ENCODE measurements at regions not wholly inside any gene's neighbourhood (a gene's known extent, or its start where the extent isn't known, plus 50 kb on each side); places are given as distances from the start of the nearest gene placed in this dataset.
"Not testable (repeated sequence)": the region's sequence is repeated elsewhere in the genome, so short reads cannot be mapped to it uniquely, and the experiment has no call there.

DNA sequence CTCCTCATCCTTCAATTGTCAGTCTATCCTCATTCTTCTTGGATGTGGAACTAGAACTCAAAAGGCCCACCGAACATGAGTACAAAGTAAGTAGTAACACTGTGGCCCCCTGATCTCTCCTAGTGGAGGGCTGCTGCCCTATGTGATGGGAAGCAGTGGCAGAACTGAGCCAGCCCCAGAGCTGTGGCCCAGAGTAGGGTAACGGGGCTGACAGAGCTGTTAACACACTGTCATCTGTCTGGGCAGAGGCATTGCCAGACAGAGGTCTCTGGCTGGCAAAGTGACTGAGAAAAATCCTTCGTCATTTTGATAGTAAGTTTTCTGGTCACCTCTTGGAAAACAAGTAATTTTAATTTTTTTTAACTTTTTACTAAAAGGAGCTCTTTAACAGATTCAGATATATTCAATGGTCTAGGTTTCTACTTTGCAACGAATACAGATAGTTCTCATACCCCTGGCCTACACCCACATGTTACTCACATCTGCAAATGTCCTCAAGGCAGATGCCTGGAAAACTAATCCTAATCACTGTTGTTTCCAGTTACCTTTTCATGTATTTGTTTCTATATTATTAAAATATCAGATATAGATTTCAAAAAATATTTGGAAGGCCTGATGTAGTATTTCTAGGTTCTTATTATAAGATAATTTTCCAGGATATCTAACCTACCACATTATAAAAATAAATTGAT, 588.7 kb downstream of the CPS1 start:
- no peak for DNase-seq

DNA sequence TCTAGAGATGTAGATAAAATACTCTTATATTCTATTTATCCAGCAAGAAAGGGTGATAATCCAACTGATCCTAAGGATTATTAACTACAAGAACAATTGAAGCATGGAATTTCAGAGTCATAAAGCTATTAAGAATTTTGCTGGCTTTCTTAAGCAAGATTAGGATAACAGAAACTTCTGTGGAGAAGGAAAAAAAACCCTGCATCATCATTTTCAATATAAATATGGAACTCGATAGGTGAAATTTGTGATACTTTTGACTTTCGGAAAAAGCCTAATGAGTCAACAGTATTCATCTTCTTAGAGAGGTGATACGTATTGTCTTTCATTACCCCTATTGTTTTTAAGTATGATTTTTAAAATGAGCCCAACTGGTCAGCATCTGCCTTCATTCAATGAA, 593.3 kb downstream of the CPS1 start:
- DNase-seq: no peak

GRCh38 chr2:211157211-211157610, 600.8 kb downstream of the CPS1 start:
- no peak for DNase-seq

- peak; percentile 6 for DNase-seq
Observed at GRCh38 chr2:211157856-211158463, 601.6 kb downstream of the CPS1 start.

DNA sequence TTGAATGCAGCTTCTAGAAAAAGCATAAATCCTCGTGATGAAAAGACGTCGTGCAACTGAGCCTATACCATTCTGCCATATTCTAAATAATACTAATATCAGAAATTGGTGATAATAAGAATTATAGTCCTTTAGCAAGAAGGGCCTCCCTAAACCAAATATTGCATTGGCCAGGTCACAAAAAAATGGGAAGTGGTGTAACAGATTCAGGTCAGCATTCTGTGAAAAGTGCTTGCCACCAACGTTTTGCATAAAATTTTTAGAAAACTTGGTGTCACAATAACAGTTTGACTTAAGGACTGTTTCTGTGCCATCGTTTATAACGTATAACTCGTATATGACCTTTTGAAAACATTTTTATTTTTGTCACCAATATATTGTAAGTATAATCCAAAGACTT, 603.6 kb downstream of the CPS1 start:
- no peak for DNase-seq

GRCh38 chr2:211161236-211161635, 604.8 kb downstream of the CPS1 start:
- no peak for DNase-seq

- DNase-seq: no peak
Observed at GRCh38 chr2:211162911-211163310, 606.5 kb downstream of the CPS1 start.

DNA sequence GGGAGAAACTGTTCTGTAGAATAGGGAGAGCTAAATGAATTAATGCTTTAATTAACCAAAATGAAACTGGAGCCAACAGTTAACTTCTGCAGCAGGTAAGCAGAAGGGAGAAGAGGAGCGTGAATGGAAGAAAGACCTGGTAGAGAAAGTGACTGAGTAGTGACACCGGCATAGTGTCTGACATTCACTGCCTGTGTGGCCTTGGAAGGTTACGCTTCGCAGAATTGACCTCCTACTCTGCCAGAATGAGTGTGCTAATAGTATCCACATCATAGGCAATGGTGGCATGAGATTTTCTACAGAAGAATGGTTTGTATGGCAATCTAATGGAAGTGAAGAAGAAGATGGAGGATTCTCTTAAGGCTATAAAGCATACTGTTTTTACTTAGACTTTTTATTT, 614.4 kb downstream of the CPS1 start:
- DNase-seq: no peak

GRCh38 chr2:211174021-211174420, 617.6 kb downstream of the CPS1 start:
- DNase-seq: no peak

GRCh38 chr2:211174631-211175030, 618.2 kb downstream of the CPS1 start:
- no peak for DNase-seq

DNA sequence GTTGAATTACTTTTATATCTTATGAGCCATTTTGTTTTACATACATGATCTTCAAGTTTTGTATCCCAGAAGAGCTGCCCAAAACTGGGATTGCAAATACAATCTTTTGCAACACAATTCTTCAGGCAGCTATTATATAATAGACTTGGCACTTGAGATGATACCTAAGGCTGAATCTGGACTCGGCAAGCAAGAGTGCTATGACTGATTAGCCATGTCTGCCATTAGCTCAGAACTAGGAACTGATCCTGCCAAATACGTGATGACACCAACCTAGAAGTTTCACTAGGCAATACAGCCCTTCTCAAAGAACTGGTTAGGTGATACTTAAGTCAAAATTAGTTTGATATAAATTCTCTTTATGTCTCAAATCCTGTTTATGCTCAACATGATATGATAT, 619.6 kb downstream of the CPS1 start:
- DNase-seq: no peak

- DNase-seq: no peak
Observed at GRCh38 chr2:211176514-211177141, 620.2 kb downstream of the CPS1 start.

- no peak for DNase-seq
Observed at GRCh38 chr2:211181626-211182025, 625.2 kb downstream of the CPS1 start.

DNA sequence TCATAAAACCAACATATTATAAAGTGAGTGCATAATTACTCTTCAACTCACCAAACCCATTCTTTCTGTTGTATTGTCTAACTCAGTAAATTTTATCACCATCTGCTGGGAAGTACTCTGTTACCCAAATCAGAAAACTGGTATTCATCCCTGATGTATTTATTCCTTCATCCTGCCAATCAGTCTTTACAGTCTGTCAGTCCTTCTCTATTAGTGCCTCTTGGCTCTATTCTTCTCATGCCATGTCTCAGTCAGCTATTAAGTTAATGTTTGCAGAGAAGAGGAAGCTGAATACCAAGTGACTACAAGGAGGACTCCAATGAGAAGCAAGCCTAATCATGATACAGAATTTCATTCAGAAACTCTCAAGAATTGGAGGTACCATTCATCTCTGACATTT, 631.2 kb downstream of the CPS1 start:
- no peak for DNase-seq

GRCh38 chr2:211203986-211204385, 647.6 kb downstream of the CPS1 start:
- DNase-seq: no peak

DNA sequence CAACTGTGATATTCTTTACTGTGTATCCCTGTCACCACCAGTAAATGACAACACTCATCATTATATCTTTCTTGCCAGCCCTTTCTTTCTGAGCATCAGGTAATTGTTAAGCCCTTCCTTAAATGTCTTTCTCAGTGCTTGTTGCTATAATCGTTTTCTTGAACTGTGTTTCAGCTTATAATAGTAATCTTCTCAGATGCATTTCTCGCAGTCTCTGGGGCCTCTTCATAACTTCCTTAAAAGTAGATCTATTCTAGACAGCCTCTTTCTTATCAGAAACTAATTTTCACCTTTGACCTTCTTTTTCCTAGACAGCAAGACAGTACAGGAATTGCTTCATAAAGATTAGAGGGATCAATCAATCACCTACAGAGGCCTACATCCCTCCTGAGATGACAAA, 648.1 kb downstream of the CPS1 start:
- DNase-seq: no peak

- no peak for DNase-seq
Observed at GRCh38 chr2:211204902-211205301, 648.5 kb downstream of the CPS1 start.

- no peak for DNase-seq
Observed at GRCh38 chr2:211205358-211205757, 649.0 kb downstream of the CPS1 start.

DNA sequence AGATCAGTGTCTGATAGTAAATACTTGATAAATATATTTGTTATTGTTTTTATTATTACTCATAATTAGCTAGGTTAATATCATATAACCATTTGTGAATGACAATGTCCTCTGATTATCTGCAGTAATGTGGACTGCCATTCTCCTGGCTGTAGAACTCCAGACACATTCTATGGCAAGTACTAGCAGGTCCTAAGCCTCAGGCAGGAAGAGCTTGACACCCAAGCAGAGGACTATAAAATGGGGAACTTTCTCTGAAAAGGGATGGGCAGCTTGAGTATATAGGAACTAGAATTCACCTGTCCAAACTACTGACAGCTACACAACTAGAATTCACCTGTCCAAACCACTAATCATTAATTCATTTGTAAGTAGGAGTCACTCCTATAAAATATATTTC, 649.4 kb downstream of the CPS1 start:
- no peak for DNase-seq

DNA sequence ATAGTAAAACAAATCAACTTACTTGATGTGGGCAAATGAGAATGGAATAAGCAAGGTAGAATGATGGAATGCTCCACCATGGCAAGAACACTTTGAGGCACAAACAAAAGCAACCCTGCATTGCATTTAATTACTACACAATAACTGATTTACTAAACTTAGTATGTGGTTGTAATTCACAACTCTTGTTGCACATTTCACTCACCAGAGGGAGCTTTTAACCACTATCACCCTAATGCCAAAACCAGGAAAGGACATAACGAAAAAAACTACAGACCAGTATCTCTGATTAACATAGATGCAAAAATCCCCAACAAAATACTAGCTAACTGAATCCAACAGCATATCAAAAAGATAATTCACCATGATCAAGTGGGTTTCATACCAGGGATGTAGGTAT, 659.8 kb downstream of the CPS1 start:
- DNase-seq: no peak

- not testable (repeated sequence) for DNase-seq
Observed at GRCh38 chr2:211219548-211219947, 663.1 kb downstream of the CPS1 start.

DNA sequence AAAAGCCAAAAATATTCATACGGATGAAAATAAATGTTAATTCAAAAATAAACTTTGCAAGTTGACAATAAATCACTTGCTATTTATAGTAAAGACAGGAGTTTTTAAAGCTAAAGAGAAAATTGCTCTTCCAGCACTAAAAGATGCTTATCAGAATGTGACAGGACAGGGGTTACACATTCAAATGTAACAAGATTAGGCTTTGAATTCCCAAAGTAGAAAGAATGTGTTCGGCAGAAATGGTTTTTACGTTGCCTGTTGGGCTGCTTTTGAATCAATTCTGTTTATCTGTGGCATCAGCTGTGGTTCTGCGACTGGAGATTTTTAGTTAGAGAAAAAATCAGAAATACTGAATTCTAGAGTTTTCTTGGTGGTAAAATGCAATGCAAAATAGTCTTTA, 669.4 kb downstream of the CPS1 start:
- no peak for DNase-seq

GRCh38 chr2:211228559-211228958, 672.2 kb downstream of the CPS1 start:
- DNase-seq: no peak

DNA sequence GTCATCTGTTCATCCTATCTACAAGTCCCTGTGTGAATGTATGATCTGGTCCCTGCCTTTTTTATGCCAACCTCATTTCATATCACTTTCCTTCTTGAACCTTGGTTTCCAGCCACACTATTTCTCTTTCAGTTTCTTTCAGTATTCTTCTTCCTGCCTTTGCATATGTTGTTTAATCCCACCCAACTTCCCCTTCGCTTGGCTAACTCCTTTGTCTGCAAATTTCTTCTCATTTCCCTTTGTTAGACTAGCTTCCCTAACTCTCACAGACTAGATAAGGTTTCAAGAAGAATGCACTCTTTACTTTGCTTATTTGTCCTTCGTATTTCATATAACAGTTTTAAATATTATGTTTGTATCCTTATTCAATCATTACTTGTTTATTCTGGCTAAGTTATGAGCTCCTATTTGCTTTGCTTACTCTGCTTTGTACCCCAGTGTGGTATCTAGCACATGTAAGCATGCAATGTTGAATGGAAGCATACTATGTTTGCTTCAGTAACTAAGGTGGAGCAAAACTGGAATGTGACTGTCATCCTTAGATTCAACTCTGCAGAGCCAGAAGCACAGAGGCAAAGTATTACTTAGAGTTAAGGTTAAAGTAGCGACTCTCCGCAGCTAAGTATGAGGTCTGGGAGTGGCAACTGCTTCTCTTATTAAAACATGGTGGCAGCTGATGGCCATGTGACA, 681.3 kb downstream of the CPS1 start:
- no peak for DNase-seq

Measured in GDM1 (cell line).